CD14-positive monocyte (primary cell): ENCODE measurements at regions not wholly inside any gene's neighbourhood (a gene's known extent, or its start where the extent isn't known, plus 50 kb on each side); places are given as distances from the start of the nearest gene placed in this dataset.

Experiments
- DNase-seq, 3 donors: peaks; one replicate each; pipeline ENCODE4 v3.0.0-alpha.2; 2011 to 2022
- H2AFZ ChIP-seq: 2 replicates; pipeline ENCODE4 v1.6.0; 2012; ENCODE audit warnings: mild to moderate bottlenecking, low read depth, low read length, inconsistent platforms; ENCODE audit not compliant: insufficient read depth, poor library complexity, severe bottlenecking
- H3K27ac ChIP-seq, 2 donors: 1 replicate in 1 of 2; 2 replicates in 1 of 2; pipeline ENCODE4 v1.5.1; 2012 to 2013; ENCODE audit warnings: low read length in 2 of 2, control low read depth in 1 of 2, inconsistent platforms in 1 of 2, low read depth in 1 of 2, mild to moderate bottlenecking in 1 of 2
- H3K27me3 ChIP-seq, 2 donors: one replicate each; pipeline versions ENCODE4 v1.6.0 to v1.6.1; 2011 to 2013; ENCODE audit warnings: low read length in 2 of 2; ENCODE audit not compliant: control insufficient read depth in 2 of 2, insufficient read depth in 2 of 2
- H3K36me3 ChIP-seq, 2 donors: replicated peaks in 1 of 2; 1 replicate in 1 of 2; 2 replicates in 1 of 2; pipeline versions ENCODE4 v1.5.1 to v1.6.1; 2012 to 2013; ENCODE audit warnings: low read length in 2 of 2, control low read depth in 1 of 2, inconsistent platforms in 1 of 2, mild to moderate bottlenecking in 1 of 2; ENCODE audit not compliant: insufficient read depth in 2 of 2, control insufficient read depth in 1 of 2
- H3K4me1 ChIP-seq, 2 donors: 1 replicate in 1 of 2; 2 replicates in 1 of 2; pipeline versions ENCODE4 v1.5.1 to v1.6.1; 2012 to 2013; ENCODE audit warnings: low read length in 2 of 2, control low read depth in 1 of 2, inconsistent platforms in 1 of 2, mild to moderate bottlenecking in 1 of 2, moderate library complexity in 1 of 2; ENCODE audit not compliant: insufficient read depth in 2 of 2, control insufficient read depth in 1 of 2
- H3K4me2 ChIP-seq: replicated peaks from 2 replicates; pipeline ENCODE3; 2012; ENCODE audit warnings: low read length, moderate library complexity, mild to moderate bottlenecking; ENCODE audit not compliant: poor library complexity, severe bottlenecking; ENCODE audit errors: extremely low read depth
- H3K4me3 ChIP-seq, 3 experiments: fragments of 200-600 bp in 1 of 3; sonication (generic) in 1 of 3; replicated peaks in 1 of 3; 1 replicate in 2 of 3; 2 replicates in 1 of 3; pipeline ENCODE4 v1.5.1; 2011 to 2013; ENCODE audit warnings: low read length in 3 of 3, mild to moderate bottlenecking in 3 of 3, control low read depth in 2 of 3, low read depth in 2 of 3, inconsistent platforms in 1 of 3, moderate library complexity in 1 of 3
- H3K79me2 ChIP-seq: 2 replicates; pipeline ENCODE4 v1.6.0; 2012; ENCODE audit warnings: mild to moderate bottlenecking, control low read depth, inconsistent platforms, low read length, moderate library complexity; ENCODE audit not compliant: insufficient read depth
- H3K9ac ChIP-seq: 2 replicates; pipeline ENCODE4 v1.6.0; 2017; ENCODE audit warnings: low read length, mild to moderate bottlenecking; ENCODE audit not compliant: insufficient read depth, poor library complexity, severe bottlenecking
- H3K9me3 ChIP-seq, 2 donors: replicated peaks in 1 of 2; 1 replicate in 1 of 2; 2 replicates in 1 of 2; pipeline versions ENCODE4 v1.5.1 to v1.6.1; 2012 to 2013; ENCODE audit warnings: low read length in 2 of 2, control low read depth in 1 of 2; ENCODE audit not compliant: control insufficient read depth in 1 of 2, insufficient read depth in 1 of 2
- H4K20me1 ChIP-seq: 2 replicates; pipeline ENCODE4 v1.6.0; 2012; ENCODE audit warnings: mild to moderate bottlenecking, low read length, control low read depth, moderate library complexity; ENCODE audit not compliant: insufficient read depth
- H3K27ac Mint-ChIP-seq, 7 donors: one replicate each; pipeline ENCODE4 v1.8.0; 2020; ENCODE audit warnings: mild to moderate bottlenecking in 7 of 7, mixed read lengths in 7 of 7, moderate library complexity in 6 of 7, inconsistent platforms in 2 of 7
- H3K27me3 Mint-ChIP-seq, 3 donors: one replicate each; pipeline ENCODE4 v1.8.0; 2021 to 2022; ENCODE audit warnings: low read depth in 3 of 3, mild to moderate bottlenecking in 3 of 3, mixed read lengths in 3 of 3, moderate library complexity in 3 of 3, inconsistent platforms in 1 of 3
- H3K36me3 Mint-ChIP-seq, 2 donors: one replicate each; pipeline ENCODE4 v1.8.0; 2020; ENCODE audit warnings: mixed read lengths in 2 of 2, inconsistent platforms in 1 of 2, mild to moderate bottlenecking in 1 of 2
- H3K4me1 Mint-ChIP-seq: one replicate; pipeline ENCODE4 v1.8.0; 2020; ENCODE audit warnings: mild to moderate bottlenecking, mixed read lengths
- H3K4me3 Mint-ChIP-seq, 2 donors: one replicate each; pipeline ENCODE4 v1.8.0; 2020; ENCODE audit warnings: mild to moderate bottlenecking in 2 of 2, mixed read lengths in 2 of 2, moderate library complexity in 1 of 2
- H3K9me3 Mint-ChIP-seq, 7 donors: one replicate each; pipeline ENCODE4 v1.8.0; 2020 to 2022; ENCODE audit warnings: mixed read lengths in 7 of 7, mild to moderate bottlenecking in 6 of 7, moderate library complexity in 6 of 7, inconsistent platforms in 2 of 7
- CTCF ChIP-seq: fragments of 200-600 bp; IDR thresholded peaks from one replicate; pipeline ENCODE4 v1.8.0; 2022; ENCODE audit warnings: antibody characterized with exemption, mild to moderate bottlenecking
- WGBS: methylation state at CpG from one replicate; pipeline ENCODE4 v1.1.5; 2013; ENCODE audit warnings: missing lambda C conversion rate; ENCODE audit not compliant: insufficient coverage; 5-methylcytosine and 5-hydroxymethylcytosine counted together
- intact Hi-C, 2 donors: fragments of 100-400 bp; cut with micrococcal nuclease; formaldehyde crosslinking; loops; one replicate each; pipeline versions ENCODE4 v1.15.0 to v1.15.1; 2023

GRCh38 chr5:84603568-84604185 is 219.0 kb upstream of the EDIL3 start:
- H2AFZ ChIP-seq, result no peak overlapping the region
- H3K27ac ChIP-seq, result no peak overlapping the region
- no peak overlapping the region for H3K4me2 ChIP-seq
- no peaks in the 10 kb centered on the region for H3K27me3 ChIP-seq
- no peaks in the 10 kb centered on the region for H4K20me1 ChIP-seq
- H3K4me3 ChIP-seq, result no peak overlapping the region
- H3K4me1 Mint-ChIP-seq, result peaks cover 9% of the 10 kb centered on the region
- peaks cover 3 to 11% of the 10 kb centered on the region in 2 donors for H3K9me3 ChIP-seq
- TF ChIP-seq CTCF, result no peak
- intact Hi-C loops, result no loop called here
- WGBS, result no CpG with 5 or more reads among the region's 3 CpGs
- H3K4me1 ChIP-seq, result peaks cover 3 to 8% of the 10 kb centered on the region in 2 donors
- peaks cover 0 to 11% (median 2%) of the 10 kb centered on the region in 7 donors for H3K9me3 Mint-ChIP-seq
- no peak for DNase-seq
- no peak overlapping the region for H3K27ac Mint-ChIP-seq
- no peak overlapping the region for H3K9ac ChIP-seq
- no peaks in the 10 kb centered on the region for H3K36me3 Mint-ChIP-seq
- H3K36me3 ChIP-seq, result no peaks in the 10 kb centered on the region
- H3K4me3 Mint-ChIP-seq, result no peak overlapping the region
- H3K27me3 Mint-ChIP-seq, result peaks cover 0 to 4% (median 0%) of the 10 kb centered on the region in 3 donors
- H3K79me2 ChIP-seq, result no peaks in the 10 kb centered on the region

- Histone ChIP-seq H3K4me1 (peaks cover 3 to 8% of the 10 kb centered on the region in 2 donors), H3K9me3 (peaks cover 3 to 11% of the 10 kb centered on the region in 2 donors), H3K27me3 (no peaks in the 10 kb centered on the region), H3K36me3 (no peaks in the 10 kb centered on the region), H2AFZ (no peak overlapping the region), H3K4me2 (no peak overlapping the region), H3K79me2 (no peaks in the 10 kb centered on the region), H3K9ac (no peak overlapping the region), H3K4me3 (no peak overlapping the region), H3K27ac (no peak overlapping the region), H4K20me1 (no peaks in the 10 kb centered on the region)
- Mint-ChIP-seq H3K4me1 (peaks cover 9% of the 10 kb centered on the region), H3K36me3 (no peaks in the 10 kb centered on the region), H3K27ac (peak overlapping the region in 1 of 7 donors; percentile 36), H3K9me3 (peaks cover 0 to 10% (median 2%) of the 10 kb centered on the region in 7 donors), H3K27me3 (peaks cover 0 to 4% (median 0%) of the 10 kb centered on the region in 3 donors), H3K4me3 (no peak overlapping the region)
- intact Hi-C loops, result no loop called here
- no peak for DNase-seq
- no peak for TF ChIP-seq CTCF
- WGBS, result no CpG with 5 or more reads among the region's 1 CpG
Observed at GRCh38 chr5:84602371-84602771, 217.7 kb upstream of the EDIL3 start.
